Tibial nerve (tissue), 4 donors: ENCODE measurements at regions not wholly inside any gene's neighbourhood (a gene's known extent, or its start where the extent isn't known, plus 50 kb on each side); places are given as distances from the start of the nearest gene placed in this dataset.

Experiments
- CTCF ChIP-seq, 5 experiments: fragments of 200-600 bp in 3 of 5; fragments of 450-650 bp in 2 of 5; sonication (generic) in 3 of 5; IDR thresholded peaks; one replicate each; pipeline ENCODE4 v1.5.1; 2016 to 2019; ENCODE audit warnings: antibody characterized with exemption in 5 of 5, mild to moderate bottlenecking in 3 of 5, moderate library complexity in 2 of 5
- EP300 ChIP-seq, 2 donors: sonication (generic); formaldehyde crosslinking; IDR thresholded peaks; one replicate each; pipeline ENCODE4 v1.6.1; 2017; ENCODE audit warnings: antibody characterized with exemption in 2 of 2, mild to moderate bottlenecking in 1 of 2
- POLR2A ChIP-seq, 2 donors: fragments of 450-650 bp; IDR thresholded peaks; one replicate each; pipeline ENCODE4 v1.6.1; 2017; ENCODE audit warnings: antibody characterized with exemption in 2 of 2, mild to moderate bottlenecking in 2 of 2, moderate library complexity in 2 of 2

GRCh38 chr7:10212649-10213048 is 761.0 kb upstream of the PHF14 start:
- TF ChIP-seq CTCF (IDR thresholded peaks at IDR 0.05) (no peak), POLR2A (IDR thresholded peaks at IDR 0.05) (no peak), EP300 (IDR thresholded peaks at IDR 0.05) (no peak)
